HG03558 (cell line): ENCODE measurements at regions not wholly inside any gene's neighbourhood (a gene's known extent, or its start where the extent isn't known, plus 50 kb on each side); places are given as distances from the start of the nearest gene placed in this dataset.

Experiments
- ATAC-seq: cut with Tn5 transposase; IDR thresholded peaks from one replicate; pipeline ENCODE4 v1.9.1; 2021; ENCODE audit warnings: moderate number of reproducible peaks; ENCODE audit not compliant: unreplicated experiment; ENCODE audit errors: extremely low read depth

- ATAC-seq: no peak
These were observed 93.1 kb upstream of the TMEM45B start for GRCh38 chr11:129722529-129722928.

GRCh38 chr11:129723146-129723760 is 92.4 kb upstream of the TMEM45B start:
- no peak for ATAC-seq

GRCh38 chr11:129723761-129724162 is 91.9 kb upstream of the TMEM45B start:
- no peak for ATAC-seq

GRCh38 chr11:129724866-129725265 is 90.8 kb upstream of the TMEM45B start:
- no peak for ATAC-seq

GRCh38 chr11:129726179-129726578 is 89.5 kb upstream of the TMEM45B start:
- no peak for ATAC-seq

- no peak for ATAC-seq
These were observed 87.1 kb upstream of the TMEM45B start for GRCh38 chr11:129728581-129728980.

GRCh38 chr11:129729216-129729615 is 86.4 kb upstream of the TMEM45B start:
- no peak for ATAC-seq

GRCh38 chr11:129729823-129730222 is 85.8 kb upstream of the TMEM45B start:
- ATAC-seq: no peak

GRCh38 chr11:129731316-129731715 is 84.3 kb upstream of the TMEM45B start:
- ATAC-seq: no peak

- no peak for ATAC-seq
These were observed 82.7 kb upstream of the TMEM45B start for GRCh38 chr11:129732941-129733340.

GRCh38 chr11:129733384-129733783 is 82.3 kb upstream of the TMEM45B start:
- ATAC-seq: no peak

GRCh38 chr11:129733981-129734380 is 81.7 kb upstream of the TMEM45B start:
- ATAC-seq: no peak

- no peak for ATAC-seq
These were observed 81.0 kb upstream of the TMEM45B start for GRCh38 chr11:129734654-129735053.

GRCh38 chr11:129737831-129738230 is 77.8 kb upstream of the TMEM45B start:
- no peak for ATAC-seq

GRCh38 chr11:129738242-129738641 is 77.4 kb upstream of the TMEM45B start:
- no peak for ATAC-seq

GRCh38 chr11:129739339-129739738 is 76.3 kb upstream of the TMEM45B start:
- ATAC-seq: no peak

- ATAC-seq: no peak
These were observed 75.4 kb upstream of the TMEM45B start for GRCh38 chr11:129740125-129740719.

- no peak for ATAC-seq
These were observed 72.4 kb upstream of the TMEM45B start for GRCh38 chr11:129743112-129743815.

- no peak for ATAC-seq
These were observed 68.6 kb upstream of the TMEM45B start for GRCh38 chr11:129747071-129747470.

- no peak for ATAC-seq
These were observed 66.5 kb upstream of the TMEM45B start for GRCh38 chr11:129749141-129749540.
